OCI-LY3 (cell line): ENCODE measurements at regions not wholly inside any gene's neighbourhood (a gene's known extent, or its start where the extent isn't known, plus 50 kb on each side); places are given as distances from the start of the nearest gene placed in this dataset.

Source experiments
- H2AFZ ChIP-seq: fragments of 200-600, 300-600 bp; shearing (Covaris generic); 2 replicates; pipeline ENCODE4 v1.6.0; 2014; ENCODE audit warnings: antibody characterized with exemption, low read depth, low read length
- H3K27ac ChIP-seq: fragments of 200-600, 300-600 bp; sonication (generic); 2 replicates; pipeline ENCODE4 v1.5.1; 2014; ENCODE audit warnings: mild to moderate bottlenecking, low read length, moderate library complexity, mixed read lengths
- H3K27me3 ChIP-seq: fragments of 200-600, 300-600 bp; sonication (generic); 2 replicates; pipeline ENCODE4 v1.6.1; 2014; ENCODE audit warnings: low read depth, low read length, mixed read lengths
- H3K36me3 ChIP-seq: fragments of 200-600, 300-600 bp; sonication (generic); replicated peaks from 2 replicates; pipeline ENCODE3; 2014; ENCODE audit warnings: low read depth, low read length, mixed read lengths
- H3K4me1 ChIP-seq: fragments of 300-600, 200-600 bp; sonication (generic); 2 replicates; pipeline ENCODE4 v1.6.1; 2014; ENCODE audit warnings: low read length, mixed read lengths
- H3K4me2 ChIP-seq: fragments of 200-600, 300-600 bp; sonication (generic); 2 replicates; pipeline ENCODE4 v1.6.1; 2014; ENCODE audit warnings: low read length, mixed read lengths
- H3K4me3 ChIP-seq: fragments of 300-600, 200-600 bp; sonication (generic); 2 replicates; pipeline ENCODE4 v1.5.1; 2014; ENCODE audit warnings: antibody characterized with exemption, mild to moderate bottlenecking, low read length, moderate library complexity
- H3K79me2 ChIP-seq: fragments of 300-600, 200-600 bp; shearing (Covaris generic); 2 replicates; pipeline ENCODE4 v1.6.1; 2014; ENCODE audit warnings: mild to moderate bottlenecking, low read length, mixed read lengths
- H3K9ac ChIP-seq: fragments of 300-600, 200-600 bp; shearing (Covaris generic); 2 replicates; pipeline ENCODE4 v1.6.0; 2014; ENCODE audit warnings: mild to moderate bottlenecking, low read length, moderate library complexity
- H3K9me3 ChIP-seq: fragments of 200-600, 300-600 bp; shearing (Covaris generic); 2 replicates; pipeline ENCODE4 v1.6.1; 2014; ENCODE audit warnings: low read length, mixed read lengths; ENCODE audit not compliant: insufficient read depth
- H4K20me1 ChIP-seq: fragments of 200-600, 300-600 bp; sonication (generic); 2 replicates; pipeline ENCODE4 v1.6.1; 2016; ENCODE audit warnings: low read length, mixed read lengths; ENCODE audit not compliant: insufficient read depth
- CTCF ChIP-seq: fragments of 200-600, 300-600 bp; sonication (generic); IDR thresholded peaks from 2 replicates; pipeline ENCODE4 v1.5.1; 2014; ENCODE audit warnings: antibody characterized with exemption, low read length, low read depth
- EZH2phosphoT487 ChIP-seq: fragments of 200-600 bp; shearing (Covaris generic); IDR thresholded peaks from 2 replicates; pipeline ENCODE4 v1.6.1; 2018; ENCODE audit warnings: antibody characterized with exemption, mixed run types, low read depth

- Histone ChIP-seq H3K27ac (peak overlapping the region; percentile 96), H3K9me3 (no peaks in the 10 kb centered on the region), H2AFZ (no peak overlapping the region), H3K9ac (peak overlapping the region; percentile 99), H3K36me3 (peaks cover 47% of the 10 kb centered on the region), H3K27me3 (no peaks in the 10 kb centered on the region), H4K20me1 (no peaks in the 10 kb centered on the region), H3K4me2 (peak overlapping the region; percentile 82), H3K79me2 (peaks cover 63% of the 10 kb centered on the region), H3K4me1 (peaks cover 88% of the 10 kb centered on the region), H3K4me3 (peak overlapping the region; percentile 79)
- TF ChIP-seq CTCF: no peak
These were observed 606.5 kb downstream of the UQCRFS1 start for GRCh38 chr19:28606269-28607032.

GRCh38 chr19:28605501-28606268, 607.3 kb downstream of the UQCRFS1 start:
- H3K36me3 ChIP-seq: peaks cover 40% of the 10 kb centered on the region
- no peaks in the 10 kb centered on the region for H4K20me1 ChIP-seq
- H3K9ac ChIP-seq: peak overlapping the region; percentile 99
- peak overlapping the region; percentile 82 for H3K4me2 ChIP-seq
- H2AFZ ChIP-seq: no peak overlapping the region
- H3K79me2 ChIP-seq: peaks cover 60% of the 10 kb centered on the region
- TF ChIP-seq EZH2phosphoT487 (no peak), CTCF (no peak)
- no peaks in the 10 kb centered on the region for H3K9me3 ChIP-seq
- H3K4me1 ChIP-seq: peaks cover 96% of the 10 kb centered on the region
- peak overlapping the region; percentile 79 for H3K4me3 ChIP-seq
- peak overlapping the region; percentile 96 for H3K27ac ChIP-seq
- H3K27me3 ChIP-seq: no peaks in the 10 kb centered on the region

- H3K4me3 ChIP-seq: peak overlapping the region; percentile 79
- TF ChIP-seq EZH2phosphoT487 (no peak), CTCF (no peak)
- H2AFZ ChIP-seq: no peak overlapping the region
- H3K4me2 ChIP-seq: peak overlapping the region; percentile 82
- no peaks in the 10 kb centered on the region for H3K9me3 ChIP-seq
- H3K27me3 ChIP-seq: no peaks in the 10 kb centered on the region
- H3K9ac ChIP-seq: peak overlapping the region; percentile 99
- peaks cover 38% of the 10 kb centered on the region for H3K79me2 ChIP-seq
- H3K27ac ChIP-seq: peak overlapping the region; percentile 96
- H3K36me3 ChIP-seq: peaks cover 18% of the 10 kb centered on the region
- peaks cover 95% of the 10 kb centered on the region for H3K4me1 ChIP-seq
- no peaks in the 10 kb centered on the region for H4K20me1 ChIP-seq
These were observed 609.5 kb downstream of the UQCRFS1 start for GRCh38 chr19:28603453-28603852.

GRCh38 chr19:28602675-28603298, 610.2 kb downstream of the UQCRFS1 start:
- H3K4me2 ChIP-seq: peak overlapping the region; percentile 42
- no peaks in the 10 kb centered on the region for H3K27me3 ChIP-seq
- H3K9me3 ChIP-seq: no peaks in the 10 kb centered on the region
- H3K4me3 ChIP-seq: no peak overlapping the region; the same call in 1 of the 2 replicates
- peaks cover 11% of the 10 kb centered on the region for H3K36me3 ChIP-seq
- H2AFZ ChIP-seq: no peak overlapping the region
- peaks cover 31% of the 10 kb centered on the region for H3K79me2 ChIP-seq
- peak overlapping the region; percentile 96 for H3K27ac ChIP-seq
- H3K4me1 ChIP-seq: peaks cover 92% of the 10 kb centered on the region
- TF ChIP-seq CTCF: no peak
- H3K9ac ChIP-seq: peak overlapping the region; percentile 55
- no peaks in the 10 kb centered on the region for H4K20me1 ChIP-seq
